GM10266 (cell line): ENCODE measurements at regions not wholly inside any gene's neighbourhood (a gene's known extent, or its start where the extent isn't known, plus 50 kb on each side); places are given as distances from the start of the nearest gene placed in this dataset.

Experiments used
- DNase-seq: peaks from one replicate; pipeline ENCODE4 v3.0.0; 2012; ENCODE audit errors: extremely low spot score
- TF ChIP-seq, protein P1 (sequence below): IDR thresholded peaks from 2 replicates; pipeline ENCODE4 v1.5.1; 2012; ENCODE audit warnings: mild to moderate bottlenecking, low read depth; ENCODE audit not compliant: control insufficient read depth, insufficient read depth; ENCODE audit errors: missing control alignments

DNA sequence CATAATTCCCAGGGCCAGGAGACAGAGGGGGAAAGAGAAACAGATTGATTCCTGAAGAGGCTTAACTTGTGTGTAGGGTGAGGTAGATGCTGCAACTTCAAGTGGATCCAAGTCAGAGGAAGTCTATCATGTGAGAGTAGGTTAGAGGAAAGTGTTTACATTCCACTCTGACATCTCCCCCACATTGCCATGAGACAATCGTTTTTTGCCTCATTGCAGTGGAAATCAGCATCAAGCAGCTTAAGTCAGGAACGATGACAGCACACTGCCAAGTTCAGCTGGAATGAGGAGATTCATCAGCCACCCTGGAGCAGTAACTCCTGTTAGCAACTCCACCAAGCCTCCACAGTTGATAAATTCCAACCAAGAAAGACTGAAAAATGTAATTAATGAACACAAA lies 689.7 kb upstream of the MEF2C start:
- no peak for DNase-seq
- TF ChIP-seq, protein P1, sequence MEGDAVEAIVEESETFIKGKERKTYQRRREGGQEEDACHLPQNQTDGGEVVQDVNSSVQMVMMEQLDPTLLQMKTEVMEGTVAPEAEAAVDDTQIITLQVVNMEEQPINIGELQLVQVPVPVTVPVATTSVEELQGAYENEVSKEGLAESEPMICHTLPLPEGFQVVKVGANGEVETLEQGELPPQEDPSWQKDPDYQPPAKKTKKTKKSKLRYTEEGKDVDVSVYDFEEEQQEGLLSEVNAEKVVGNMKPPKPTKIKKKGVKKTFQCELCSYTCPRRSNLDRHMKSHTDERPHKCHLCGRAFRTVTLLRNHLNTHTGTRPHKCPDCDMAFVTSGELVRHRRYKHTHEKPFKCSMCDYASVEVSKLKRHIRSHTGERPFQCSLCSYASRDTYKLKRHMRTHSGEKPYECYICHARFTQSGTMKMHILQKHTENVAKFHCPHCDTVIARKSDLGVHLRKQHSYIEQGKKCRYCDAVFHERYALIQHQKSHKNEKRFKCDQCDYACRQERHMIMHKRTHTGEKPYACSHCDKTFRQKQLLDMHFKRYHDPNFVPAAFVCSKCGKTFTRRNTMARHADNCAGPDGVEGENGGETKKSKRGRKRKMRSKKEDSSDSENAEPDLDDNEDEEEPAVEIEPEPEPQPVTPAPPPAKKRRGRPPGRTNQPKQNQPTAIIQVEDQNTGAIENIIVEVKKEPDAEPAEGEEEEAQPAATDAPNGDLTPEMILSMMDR = no peak

DNA sequence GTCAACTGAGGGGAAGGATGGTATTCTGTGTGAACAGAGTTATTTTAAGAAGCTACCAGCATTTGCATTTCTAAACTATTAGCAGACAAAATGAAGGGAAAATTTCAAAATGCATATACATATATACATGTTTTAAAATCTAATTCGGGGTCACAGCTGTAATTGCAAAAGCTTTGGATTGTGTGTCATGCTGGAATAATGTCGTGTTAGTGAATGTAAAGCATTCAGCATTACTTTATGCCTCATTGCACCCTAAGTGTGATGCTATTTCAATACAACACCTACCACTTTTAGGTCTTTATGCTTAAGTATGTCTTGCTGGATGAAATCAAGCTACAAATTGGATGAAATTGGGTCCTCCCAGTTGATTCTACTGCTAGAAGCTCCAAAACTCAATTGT lies 687.6 kb upstream of the MEF2C start:
- TF ChIP-seq, protein P1 = no peak
- no peak for DNase-seq

DNA sequence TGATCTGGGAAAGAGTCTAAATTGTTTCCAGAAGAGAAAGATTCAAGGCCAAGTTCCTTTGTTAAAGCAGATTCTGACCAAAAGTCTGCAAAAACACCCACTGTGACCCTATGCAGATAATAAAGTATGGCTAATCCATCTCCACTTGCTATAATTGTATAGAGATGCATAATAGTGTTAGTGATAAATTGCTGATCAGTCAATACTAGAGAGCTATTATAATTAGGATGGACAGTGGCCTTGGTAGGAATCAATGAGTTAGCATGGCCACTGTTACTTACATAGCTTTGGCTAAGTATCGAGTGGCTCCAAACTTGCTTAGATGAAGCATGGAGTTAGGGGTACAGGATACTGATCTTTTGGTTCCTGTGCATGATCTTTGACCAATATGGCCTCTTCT lies 683.4 kb upstream of the MEF2C start:
- DNase-seq = no peak
- TF ChIP-seq, protein P1 = no peak

DNA sequence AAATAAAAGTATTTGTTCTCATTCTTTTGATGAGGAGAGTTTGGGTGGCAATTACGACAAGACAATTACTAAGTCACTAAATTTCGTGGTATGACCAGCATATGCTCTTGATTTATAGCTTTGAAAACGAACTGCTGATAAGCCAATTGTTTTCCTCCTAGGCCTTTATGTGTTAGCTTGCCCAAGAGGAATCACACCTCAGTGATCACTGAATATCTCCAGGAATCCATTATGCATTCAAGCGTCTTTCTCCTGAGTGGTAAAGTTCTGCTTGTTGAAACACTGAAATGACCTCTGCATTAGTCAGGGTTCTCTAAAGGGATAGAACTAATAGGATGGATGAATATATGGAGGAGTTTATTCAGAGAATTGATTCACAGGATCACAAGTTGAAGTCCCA lies 677.7 kb upstream of the MEF2C start:
- TF ChIP-seq, protein P1 = no peak
- DNase-seq = no peak

DNA sequence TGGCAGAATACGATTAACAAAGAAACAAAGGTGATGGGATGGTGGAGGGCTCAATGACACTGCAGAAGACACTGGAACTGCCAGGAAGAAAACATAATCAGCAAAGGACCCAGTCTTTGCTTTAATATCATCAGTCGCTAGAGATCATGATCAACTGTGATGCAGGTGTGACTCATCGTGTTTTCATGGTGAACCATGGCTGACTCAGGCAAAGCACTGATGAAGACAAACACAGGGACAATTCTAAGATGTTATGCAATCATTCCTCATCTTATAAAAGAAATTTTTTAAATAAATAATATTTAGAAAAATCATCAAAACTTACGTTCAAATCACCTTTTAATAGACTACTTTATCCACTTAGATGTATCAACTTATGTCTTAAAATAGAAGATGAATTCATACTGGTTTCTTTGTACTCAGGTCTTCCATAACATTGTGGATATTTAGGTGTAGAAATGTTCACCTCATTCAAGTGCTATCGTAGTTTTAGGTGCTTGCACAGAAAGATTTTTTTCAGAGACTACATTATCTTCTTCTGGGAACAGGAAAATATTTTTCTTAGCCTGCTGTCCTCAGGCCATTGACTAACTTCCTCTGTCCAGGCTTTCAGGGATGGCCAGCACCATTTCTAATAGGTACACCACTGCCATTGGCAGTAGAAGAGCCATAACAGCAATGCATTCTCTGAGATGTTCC lies 673.4 kb upstream of the MEF2C start:
- TF ChIP-seq, protein P1 = no peak

DNA sequence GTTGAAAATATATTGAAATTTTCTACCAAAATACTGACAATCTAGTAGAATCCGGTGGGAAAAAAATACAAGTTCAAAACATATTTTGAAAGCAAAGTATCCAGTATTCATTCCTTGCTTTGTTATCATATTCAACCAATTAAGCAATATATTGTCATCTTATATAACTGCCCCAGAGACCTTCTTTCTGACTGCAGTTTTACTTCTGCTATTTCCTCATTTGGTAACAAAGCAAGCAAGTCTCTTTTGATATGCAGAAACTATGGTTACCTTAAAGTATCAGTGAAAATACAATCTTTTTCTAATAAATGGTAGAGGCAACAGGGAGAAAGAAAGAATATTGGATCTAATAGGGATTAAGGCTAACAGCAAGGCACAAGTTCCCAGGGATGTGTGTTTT lies 663.7 kb upstream of the MEF2C start:
- TF ChIP-seq, protein P1 = no peak
- DNase-seq = no peak

More for the DNA sequence above, 673.4 kb upstream of the MEF2C start:
- DNase-seq = no peak

DNA sequence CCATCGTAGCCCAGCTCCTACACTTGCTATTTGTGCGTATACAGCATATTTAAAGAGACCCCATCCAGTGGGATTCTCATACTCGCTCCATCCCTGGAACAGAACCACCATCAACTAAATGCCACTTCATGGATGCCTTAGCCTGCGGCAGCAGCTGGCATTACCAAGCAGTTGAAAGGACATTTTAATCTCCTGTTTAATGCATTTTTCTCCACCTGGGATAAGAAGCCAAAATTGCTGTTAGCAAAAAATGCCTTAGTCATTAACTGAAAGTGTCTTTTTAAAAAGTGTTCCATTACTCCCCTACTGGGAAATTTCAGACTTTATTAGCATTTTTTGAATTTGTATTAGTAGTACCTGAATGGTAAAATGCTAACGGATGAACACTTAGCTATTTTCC lies 662.6 kb upstream of the MEF2C start:
- TF ChIP-seq, protein P1 = no peak
- DNase-seq = no peak
